Peyer's patch (tissue), 4 donors: ENCODE measurements at regions not wholly inside any gene's neighbourhood (a gene's known extent, or its start where the extent isn't known, plus 50 kb on each side); places are given as distances from the start of the nearest gene placed in this dataset.

Source experiments
- DNase-seq, 3 donors: peaks; one replicate each; pipeline ENCODE4 v3.0.0-alpha.2; 2017 to 2019
- H3K27ac ChIP-seq, 4 donors: fragments of 200-600 bp; sonication (generic); one replicate each; pipeline ENCODE4 v1.5.1; 2016 to 2019
- H3K27me3 ChIP-seq, 2 donors: fragments of 200-600 bp; sonication (generic); one replicate each; pipeline ENCODE4 v1.5.1; 2019
- H3K36me3 ChIP-seq, 3 donors: fragments of 200-600 bp; sonication (generic); one replicate each; pipeline ENCODE4 v1.5.1; 2016 to 2019
- H3K4me1 ChIP-seq, 4 donors: fragments of 200-600 bp; sonication (generic); one replicate each; pipeline ENCODE4 v1.5.1; 2016 to 2019
- H3K4me3 ChIP-seq, 4 donors: fragments of 200-600 bp; sonication (generic); 1 replicate in 3 of 4; 2 replicates in 1 of 4; pipeline ENCODE4 v1.5.1; 2016 to 2019; ENCODE audit warnings: mild to moderate bottlenecking in 1 of 4
- H3K9me3 ChIP-seq, 4 donors: fragments of 200-600 bp; sonication (generic); one replicate each; pipeline ENCODE4 v1.5.1; 2016 to 2019; ENCODE audit warnings: mild to moderate bottlenecking in 1 of 4
- POLR2A ChIP-seq, 2 donors: fragments of 450-650 bp; IDR thresholded peaks; one replicate each; pipeline ENCODE4 v1.5.1; 2017; ENCODE audit warnings: antibody characterized with exemption in 2 of 2, mild to moderate bottlenecking in 2 of 2, moderate library complexity in 2 of 2
- TF ChIP-seq, protein P1 (sequence below), 6 experiments: fragments of 450-650 bp in 4 of 6; fragments of 200-600 bp in 2 of 6; sonication (generic) in 1 of 6; IDR thresholded peaks; one replicate each; pipeline ENCODE4 v1.5.1; 2017 to 2019; ENCODE audit warnings: antibody characterized with exemption in 6 of 6, mild to moderate bottlenecking in 3 of 6, moderate library complexity in 1 of 6

DNA sequence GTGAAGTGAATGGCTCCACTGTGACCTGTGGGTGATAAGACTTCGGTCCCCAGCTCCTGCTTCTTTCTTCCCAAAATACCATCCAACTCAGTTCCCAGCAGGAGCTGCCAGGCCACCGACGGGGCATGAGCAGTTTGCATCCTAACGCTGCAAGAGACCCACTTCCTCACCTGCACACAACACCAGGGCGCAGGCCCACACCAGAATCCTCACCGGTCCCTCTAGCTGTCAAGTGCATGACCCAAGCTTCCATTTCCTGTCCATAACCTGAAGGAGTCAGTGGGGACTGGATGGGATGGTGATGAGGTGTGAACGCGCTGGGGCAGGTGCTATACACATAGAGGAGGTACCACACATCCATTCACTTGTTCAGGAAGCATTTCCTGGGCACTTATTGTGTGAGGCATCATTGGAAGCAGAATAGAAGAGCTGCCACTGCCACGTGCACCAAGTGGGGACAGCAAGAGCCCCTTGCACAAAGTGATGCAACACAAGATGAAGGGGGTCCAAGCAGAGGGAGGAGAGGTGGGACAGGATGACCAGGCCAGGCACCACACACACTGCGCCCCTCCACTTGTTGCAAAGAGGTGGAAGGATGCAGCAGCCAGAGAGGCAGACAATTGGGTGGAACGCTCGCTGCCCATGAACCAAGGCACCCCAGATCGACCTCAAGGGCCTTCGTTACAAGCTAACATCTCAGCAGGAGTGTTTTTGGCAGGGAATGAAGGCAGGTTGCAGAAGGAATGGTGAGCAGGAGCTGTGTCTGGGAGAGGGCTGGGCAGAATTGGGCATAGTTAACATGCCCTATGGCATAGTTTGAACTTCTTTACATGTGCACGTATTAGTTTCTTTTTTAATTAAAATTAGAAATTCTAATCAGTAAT lies 605.8 kb upstream of the MGMT start:
- no peak for DNase-seq
- TF ChIP-seq, protein P1, sequence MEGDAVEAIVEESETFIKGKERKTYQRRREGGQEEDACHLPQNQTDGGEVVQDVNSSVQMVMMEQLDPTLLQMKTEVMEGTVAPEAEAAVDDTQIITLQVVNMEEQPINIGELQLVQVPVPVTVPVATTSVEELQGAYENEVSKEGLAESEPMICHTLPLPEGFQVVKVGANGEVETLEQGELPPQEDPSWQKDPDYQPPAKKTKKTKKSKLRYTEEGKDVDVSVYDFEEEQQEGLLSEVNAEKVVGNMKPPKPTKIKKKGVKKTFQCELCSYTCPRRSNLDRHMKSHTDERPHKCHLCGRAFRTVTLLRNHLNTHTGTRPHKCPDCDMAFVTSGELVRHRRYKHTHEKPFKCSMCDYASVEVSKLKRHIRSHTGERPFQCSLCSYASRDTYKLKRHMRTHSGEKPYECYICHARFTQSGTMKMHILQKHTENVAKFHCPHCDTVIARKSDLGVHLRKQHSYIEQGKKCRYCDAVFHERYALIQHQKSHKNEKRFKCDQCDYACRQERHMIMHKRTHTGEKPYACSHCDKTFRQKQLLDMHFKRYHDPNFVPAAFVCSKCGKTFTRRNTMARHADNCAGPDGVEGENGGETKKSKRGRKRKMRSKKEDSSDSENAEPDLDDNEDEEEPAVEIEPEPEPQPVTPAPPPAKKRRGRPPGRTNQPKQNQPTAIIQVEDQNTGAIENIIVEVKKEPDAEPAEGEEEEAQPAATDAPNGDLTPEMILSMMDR (IDR thresholded peaks at IDR 0.05), result no peak
- TF ChIP-seq POLR2A (IDR thresholded peaks at IDR 0.05), result no peak

DNA sequence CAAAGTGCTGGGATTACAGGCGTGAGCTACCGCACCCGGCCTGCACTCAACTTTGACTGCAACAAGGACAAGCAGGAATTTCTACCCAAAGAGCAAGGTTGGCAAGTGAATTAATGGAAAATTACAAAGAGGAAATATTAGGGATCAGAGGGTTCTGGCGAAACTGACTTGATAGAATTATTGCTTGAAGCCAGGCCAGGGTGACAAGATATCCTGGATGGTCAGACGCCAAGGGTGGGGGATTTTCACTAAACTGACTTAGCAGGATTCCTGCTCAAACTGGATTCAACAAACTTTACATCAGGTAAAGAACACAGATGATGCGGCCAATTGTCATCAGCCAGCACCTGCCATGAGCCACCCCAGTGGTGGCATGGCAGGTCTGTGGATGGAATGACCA lies 603.6 kb upstream of the MGMT start:
- Histone ChIP-seq H3K36me3 (no peaks in the 10 kb centered on the region), H3K4me1 (no peaks in the 10 kb centered on the region), H3K27ac (no peak overlapping the region), H3K4me3 (no peak overlapping the region), H3K27me3 (no peaks in the 10 kb centered on the region), H3K9me3 (no peaks in the 10 kb centered on the region)
- TF ChIP-seq, protein P1 (IDR thresholded peaks at IDR 0.05), result no peak
- TF ChIP-seq POLR2A (IDR thresholded peaks at IDR 0.05), result no peak
- no peak for DNase-seq

More for the DNA sequence above, 605.8 kb upstream of the MGMT start:
- Histone ChIP-seq H3K27me3 (no peaks in the 10 kb centered on the region), H3K4me1 (no peaks in the 10 kb centered on the region), H3K4me3 (no peak overlapping the region), H3K36me3 (no peaks in the 10 kb centered on the region), H3K27ac (no peak overlapping the region), H3K9me3 (no peaks in the 10 kb centered on the region)

DNA sequence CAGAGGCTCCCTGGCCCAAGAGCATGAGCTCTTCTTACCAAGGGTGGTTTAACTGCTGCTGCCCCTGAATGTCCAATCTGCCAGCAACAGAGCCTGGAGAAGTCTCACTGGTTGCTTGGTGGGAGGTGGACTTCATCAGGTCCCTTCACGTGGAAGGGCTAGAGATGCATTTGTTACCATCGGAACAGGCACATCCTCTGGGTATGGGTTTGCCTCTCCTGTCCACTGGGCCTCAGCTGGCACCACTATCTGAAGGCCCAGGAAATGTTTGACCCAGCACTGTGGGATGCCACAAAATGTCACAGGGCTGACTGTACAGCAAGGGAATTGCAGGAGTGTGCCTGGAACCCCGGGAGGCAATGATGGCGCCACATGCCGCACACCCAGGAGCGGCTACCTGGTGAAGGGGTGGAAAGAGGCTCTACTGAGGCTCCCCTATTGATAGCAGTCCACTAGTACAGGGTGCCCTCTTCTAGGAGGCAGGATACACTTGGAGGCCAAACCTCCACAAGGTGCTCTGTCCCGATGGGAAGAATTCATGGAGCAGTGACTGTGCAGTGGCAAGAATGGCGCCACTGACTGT lies 603.1 kb upstream of the MGMT start:
- Histone ChIP-seq H3K27me3 (no peaks in the 10 kb centered on the region), H3K36me3 (no peaks in the 10 kb centered on the region), H3K4me1 (no peaks in the 10 kb centered on the region), H3K4me3 (no peak overlapping the region), H3K9me3 (no peaks in the 10 kb centered on the region), H3K27ac (no peak overlapping the region)
- peak in 1 of 3 donors; percentile 10 for DNase-seq
- TF ChIP-seq POLR2A (IDR thresholded peaks at IDR 0.05), result no peak
- TF ChIP-seq, protein P1 (IDR thresholded peaks at IDR 0.05), result no peak

DNA sequence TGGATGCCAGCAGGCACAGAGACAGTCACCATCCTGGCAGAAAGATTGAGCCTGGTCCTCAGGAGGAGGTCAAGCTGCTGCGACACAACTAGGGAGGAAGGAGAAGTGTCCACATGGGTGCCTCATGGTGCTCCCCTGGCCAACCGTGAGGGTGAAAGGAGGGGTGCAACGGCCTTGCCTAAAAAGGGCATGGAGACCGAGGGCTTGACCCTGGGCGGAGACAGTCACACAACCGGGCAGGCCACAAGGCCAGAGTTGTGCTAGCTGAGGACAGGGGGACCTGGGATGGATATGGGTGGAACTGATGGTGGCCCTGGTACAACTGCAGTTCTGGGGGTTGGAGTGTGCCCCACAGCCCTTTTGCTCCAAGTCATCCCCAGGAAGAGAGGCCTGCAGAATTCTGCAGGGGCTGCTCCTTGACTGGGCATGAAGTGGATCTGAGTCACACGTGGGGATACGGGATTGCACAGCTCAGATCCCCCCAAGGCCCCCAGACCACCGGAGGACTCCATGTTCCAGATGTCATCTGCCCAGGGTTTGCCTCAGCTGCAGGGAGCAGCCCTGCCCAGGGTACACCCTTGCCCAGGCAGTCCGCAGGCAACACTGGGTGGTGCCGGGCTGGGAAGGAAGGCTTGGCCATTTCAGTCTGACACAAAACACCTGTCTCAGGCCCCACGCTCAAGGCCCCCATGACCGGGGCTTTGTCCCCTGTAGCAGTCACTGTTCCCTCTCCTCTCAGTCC lies 602.3 kb upstream of the MGMT start:
- TF ChIP-seq POLR2A (IDR thresholded peaks at IDR 0.05), result no peak
- TF ChIP-seq, protein P1 (IDR thresholded peaks at IDR 0.05), result no peak
- Histone ChIP-seq H3K4me3 (no peak overlapping the region), H3K4me1 (no peaks in the 10 kb centered on the region), H3K27ac (no peak overlapping the region), H3K36me3 (no peaks in the 10 kb centered on the region), H3K27me3 (no peaks in the 10 kb centered on the region), H3K9me3 (no peaks in the 10 kb centered on the region)
- DNase-seq, result no peak

DNA sequence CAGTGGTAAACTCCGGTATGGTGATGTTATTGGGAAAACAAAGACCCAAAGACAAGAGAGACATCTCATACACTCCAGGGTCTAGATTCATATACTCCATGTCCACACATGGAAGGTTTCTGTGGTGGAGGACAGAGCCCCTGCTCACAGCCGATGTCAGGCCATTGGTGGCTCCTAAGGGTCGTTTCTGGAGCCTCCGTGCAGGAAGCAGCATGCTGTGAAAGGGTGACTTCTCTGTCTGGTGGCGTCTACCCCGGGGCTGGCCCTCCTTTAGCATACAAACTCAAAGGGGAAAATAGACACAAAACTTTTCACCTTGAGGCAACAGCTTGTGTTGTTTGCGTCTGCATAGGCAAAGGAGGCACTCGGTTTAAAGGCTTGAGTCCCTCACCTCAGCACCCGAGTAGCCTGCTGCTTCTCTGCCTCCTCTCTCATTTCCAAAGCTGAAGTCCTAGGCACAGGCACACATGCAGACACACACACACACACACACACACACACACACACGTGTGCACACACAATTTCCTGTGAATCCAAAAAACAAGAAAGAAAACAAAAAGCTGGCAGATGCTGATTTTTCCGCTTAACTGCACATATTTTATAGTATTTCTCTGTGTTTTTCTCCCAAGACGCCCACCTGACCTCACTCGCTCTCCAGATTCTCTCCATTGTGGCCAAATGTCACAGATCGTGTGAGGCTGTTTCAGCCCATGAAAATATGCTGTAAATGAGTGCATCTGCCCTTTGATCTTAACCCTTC lies 601.4 kb upstream of the MGMT start:
- H3K9me3 ChIP-seq, result no peaks in the 10 kb centered on the region
- TF ChIP-seq POLR2A (IDR thresholded peaks at IDR 0.05), result no peak
- TF ChIP-seq, protein P1 (IDR thresholded peaks at IDR 0.05), result no peak
- no peak for DNase-seq
- H3K4me1 ChIP-seq, result no peaks in the 10 kb centered on the region
- H3K27ac ChIP-seq, result no peak overlapping the region
- H3K27me3 ChIP-seq, result no peaks in the 10 kb centered on the region
- H3K4me3 ChIP-seq, result no peak overlapping the region
- H3K36me3 ChIP-seq, result no peaks in the 10 kb centered on the region
